GM18951 (cell line): ENCODE measurements at regions not wholly inside any gene's neighbourhood (a gene's known extent, or its start where the extent isn't known, plus 50 kb on each side); places are given as distances from the start of the nearest gene placed in this dataset.

ENCODE experiments used
- POLR2A ChIP-seq: IDR thresholded peaks from 4 replicates; pipeline ENCODE4 v1.6.1; 2011; ENCODE audit warnings: mild to moderate bottlenecking; ENCODE audit not compliant: insufficient read length, insufficient read depth; ENCODE audit errors: extremely low read depth
- in situ Hi-C: fragments of 300-500 bp; cut with MboI; formaldehyde crosslinking; loops from one replicate; pipeline ENCODE4 v1.12.0; 2022; ENCODE audit warnings: low sequenced_read_pairs, mixed read lengths, inconsistent platforms; ENCODE audit not compliant: unreplicated experiment

DNA sequence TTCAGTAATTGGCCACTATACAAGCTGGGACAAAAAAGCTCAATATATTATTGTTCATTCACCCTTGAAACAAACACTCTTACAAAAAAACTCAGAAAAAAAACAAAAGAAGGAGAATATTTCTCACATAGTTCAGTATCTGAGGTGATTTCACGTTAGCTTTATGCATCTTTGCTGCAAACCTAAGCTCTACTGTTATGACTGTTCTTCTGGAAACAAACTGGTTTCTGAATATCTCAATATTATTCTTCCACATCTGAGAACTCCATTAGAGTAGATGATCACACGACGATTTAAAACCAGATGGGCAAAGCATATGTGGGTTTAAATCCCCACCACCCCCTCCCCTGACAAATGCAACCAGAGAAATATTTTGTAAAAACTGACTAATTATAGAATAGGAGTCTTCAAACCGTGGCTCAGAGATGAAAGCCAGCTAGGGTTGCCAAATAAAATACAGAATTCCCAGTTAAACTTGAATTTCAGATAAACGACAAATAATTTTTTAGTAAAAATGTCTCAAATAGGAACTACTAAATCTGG is 182.0 kb upstream of the FAM241A start:
- TF ChIP-seq POLR2A, result no peak
- in situ Hi-C loops, result no loop called here

DNA sequence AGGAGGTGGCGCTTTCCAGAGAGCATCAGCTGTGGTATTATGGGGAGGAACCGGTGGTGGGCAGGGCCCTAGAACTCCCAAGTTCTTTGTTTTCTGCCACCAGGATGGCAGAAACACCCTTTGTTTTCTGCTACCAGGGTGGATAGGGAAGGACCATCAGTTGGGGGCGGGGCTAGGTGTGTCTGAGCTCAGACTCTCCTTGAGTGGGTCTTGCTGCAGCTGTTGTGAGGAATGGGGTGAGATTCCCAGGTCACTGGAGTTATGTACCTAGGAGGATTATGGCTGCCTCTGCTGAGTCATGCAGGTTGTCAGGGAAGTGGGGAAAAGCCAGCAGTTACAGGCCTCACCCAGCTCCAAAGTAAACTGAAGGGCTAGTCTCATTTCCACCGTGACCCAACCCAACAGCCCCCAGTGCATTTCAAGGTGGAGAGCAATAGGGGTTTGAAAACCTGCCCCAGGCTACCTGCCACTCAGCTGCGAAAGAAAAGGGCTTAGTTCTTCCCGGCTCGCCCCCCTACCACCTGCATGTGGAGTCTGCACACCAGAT is 167.8 kb upstream of the FAM241A start:
- in situ Hi-C loops, result no loop called here

GRCh38 chr4:111979921-111980320 is 165.3 kb upstream of the FAM241A start:
- no peak for TF ChIP-seq POLR2A
- in situ Hi-C loops, result no loop called here

More for the DNA sequence above, 167.8 kb upstream of the FAM241A start:
- TF ChIP-seq POLR2A, result no peak

GRCh38 chr4:111982089-111982488 is 163.2 kb upstream of the FAM241A start:
- TF ChIP-seq POLR2A, result no peak
- in situ Hi-C loops, result no loop called here

- in situ Hi-C loops, result no loop called here
- no peak for TF ChIP-seq POLR2A
Measured at GRCh38 chr4:111984169-111984819, 161.0 kb upstream of the FAM241A start.

DNA sequence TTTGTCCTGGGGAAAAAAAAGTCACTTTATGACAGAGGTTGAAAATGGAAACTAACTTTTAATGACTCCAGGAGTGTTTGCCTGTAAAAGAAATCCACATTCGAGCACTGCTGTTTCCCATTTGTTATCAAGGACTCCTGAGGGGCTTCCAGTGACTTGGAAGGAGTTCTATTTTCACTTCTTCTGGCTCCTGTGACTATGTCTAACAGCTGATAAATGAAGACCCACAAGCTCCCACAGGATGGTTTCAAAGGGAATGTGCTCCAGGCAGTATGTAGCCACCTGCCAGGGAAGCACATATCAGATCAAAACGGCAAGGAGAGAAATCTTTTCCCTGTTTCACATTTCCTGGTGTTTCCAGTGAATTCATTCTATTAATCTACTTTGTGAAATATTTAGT is 159.8 kb upstream of the FAM241A start:
- in situ Hi-C loops, result no loop called here
- no peak for TF ChIP-seq POLR2A

- in situ Hi-C loops, result no loop called here
- no peak for TF ChIP-seq POLR2A
Measured at GRCh38 chr4:111986095-111986494, 159.2 kb upstream of the FAM241A start.

DNA sequence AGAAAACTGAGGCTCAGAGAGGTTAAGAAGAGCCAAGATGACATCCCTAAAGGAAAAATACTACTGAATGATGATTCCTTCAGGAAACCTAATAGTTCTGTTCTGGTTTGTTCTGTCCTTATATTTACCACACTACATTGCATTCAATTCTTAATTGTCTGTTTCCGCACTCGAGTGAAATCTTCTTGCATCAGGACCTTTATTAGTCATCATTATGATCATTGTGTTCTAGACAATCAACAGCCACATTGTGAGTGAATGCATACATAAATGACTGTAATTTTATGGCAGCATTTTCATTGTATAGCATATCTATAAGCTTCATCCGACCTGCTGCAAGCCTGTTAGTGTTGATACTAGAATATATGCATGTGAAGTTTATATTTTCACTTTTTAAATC is 156.7 kb upstream of the FAM241A start:
- TF ChIP-seq POLR2A, result no peak
- in situ Hi-C loops, result no loop called here

- in situ Hi-C loops, result no loop called here
- TF ChIP-seq POLR2A, result no peak
Measured at GRCh38 chr4:111989817-111990216, 155.4 kb upstream of the FAM241A start.

DNA sequence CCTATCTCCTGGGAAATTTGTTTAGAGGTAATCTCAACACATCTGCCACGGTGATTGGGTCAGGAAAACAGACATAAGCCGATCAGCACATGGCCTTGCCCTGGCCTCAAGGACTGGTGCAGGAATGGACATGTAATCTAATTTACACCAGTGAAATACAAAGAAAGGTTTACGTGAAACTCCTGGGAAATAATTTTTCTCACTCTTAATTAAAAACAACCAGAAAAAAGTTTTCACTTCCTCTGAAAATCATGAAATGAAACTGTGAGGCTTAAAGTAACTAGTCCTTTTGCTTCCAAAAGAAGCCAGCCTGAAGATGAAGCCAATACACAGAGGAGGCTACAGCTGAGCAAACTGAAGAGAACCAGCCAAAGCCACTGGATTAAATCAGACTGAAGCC is 154.1 kb upstream of the FAM241A start:
- no peak for TF ChIP-seq POLR2A
- in situ Hi-C loops, result no loop called here

DNA sequence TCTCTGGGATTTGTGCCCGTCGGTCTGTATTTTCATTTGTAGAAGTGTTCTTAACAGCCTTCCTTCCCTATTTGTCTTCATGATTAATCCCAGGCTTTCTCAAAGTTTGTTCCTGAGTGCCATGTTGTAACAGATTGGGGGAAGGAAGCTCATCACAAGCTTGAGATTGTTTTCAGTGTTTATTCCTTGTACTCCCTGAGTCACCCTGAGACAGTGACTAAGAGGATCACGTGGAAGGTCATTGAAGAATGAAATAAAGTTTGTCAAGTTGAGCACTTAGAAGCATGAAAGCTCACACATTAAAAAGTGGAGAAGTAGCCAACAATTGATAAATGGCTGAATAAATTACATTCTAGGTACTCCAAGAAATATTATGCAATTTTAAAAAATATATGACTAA is 153.5 kb upstream of the FAM241A start:
- in situ Hi-C loops, result no loop called here
- no peak for TF ChIP-seq POLR2A

GRCh38 chr4:111992351-111993168 is 152.7 kb upstream of the FAM241A start:
- no peak for TF ChIP-seq POLR2A
- in situ Hi-C loops, result no loop called here

DNA sequence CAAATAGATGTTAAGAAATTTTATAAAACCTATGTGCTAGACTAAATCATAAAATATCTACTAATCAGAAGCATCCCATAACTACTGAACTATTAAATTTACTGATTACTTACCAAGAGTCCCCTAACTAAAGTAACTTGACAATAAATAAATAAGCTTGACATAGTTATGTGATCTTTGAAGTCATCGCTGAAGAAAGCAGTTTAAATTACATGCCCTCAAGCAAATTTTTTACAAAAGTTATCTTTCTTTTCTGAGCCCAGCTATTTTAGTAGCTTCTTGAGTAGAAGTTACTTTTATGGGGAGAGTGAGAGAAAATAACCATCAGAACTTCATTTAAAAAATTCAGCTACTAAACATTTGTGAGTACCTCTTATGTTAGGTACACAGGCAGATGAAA is 150.9 kb upstream of the FAM241A start:
- in situ Hi-C loops, result no loop called here

GRCh38 chr4:111997785-111998184 is 147.5 kb upstream of the FAM241A start:
- no peak for TF ChIP-seq POLR2A
- in situ Hi-C loops, result no loop called here

More for the DNA sequence above, 150.9 kb upstream of the FAM241A start:
- TF ChIP-seq POLR2A, result no peak

- in situ Hi-C loops, result no loop called here
- no peak for TF ChIP-seq POLR2A
Measured at GRCh38 chr4:111999801-112000200, 145.5 kb upstream of the FAM241A start.
